ENCODE measurements at regions not wholly inside any gene's neighbourhood (a gene's known extent, or its start where the extent isn't known, plus 50 kb on each side); places are given as distances from the start of the nearest gene placed in this dataset.

DNA sequence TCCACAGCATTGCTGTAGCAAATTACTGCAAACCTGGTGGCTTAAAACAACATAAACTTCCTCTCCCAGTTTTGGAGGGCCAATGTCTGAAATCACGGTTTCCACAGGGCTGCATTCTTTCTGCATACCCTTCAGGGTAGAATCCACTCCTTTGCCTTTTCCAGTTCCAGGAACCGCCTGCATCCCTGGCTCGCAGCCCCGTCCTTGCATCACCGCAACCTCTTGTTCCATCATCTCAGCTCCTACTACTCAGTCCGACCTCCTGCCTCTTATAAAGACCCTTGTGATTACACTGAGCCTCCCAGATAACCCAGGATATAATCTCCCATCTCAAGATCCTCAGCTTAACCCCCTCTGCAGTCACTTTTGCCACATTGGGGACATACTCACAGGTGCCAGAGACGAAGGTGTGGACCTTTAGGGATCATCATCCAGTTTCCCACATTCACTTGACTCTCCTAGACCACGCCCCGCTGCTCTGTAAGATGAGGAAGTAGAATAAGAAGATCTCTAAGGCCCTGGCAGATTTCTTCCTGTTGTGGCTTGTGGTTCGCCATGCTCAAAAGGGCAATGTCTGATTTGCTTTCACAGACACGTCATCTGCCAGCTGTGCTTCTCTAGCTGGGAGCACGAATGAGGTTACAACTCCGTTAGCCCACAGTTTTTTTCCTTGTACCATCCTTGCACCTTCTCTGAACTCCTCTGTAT lies 103.6 kb upstream of the AGAP1 start:
- H3K4me1 Mint-ChIP-seq (ENCODE audit: low read depth, unreplicated experiment) = peaks cover 4% of the 10 kb centered on the region
- no peak for DNase-seq
- peaks cover 4% of the 10 kb centered on the region for H3K36me3 Mint-ChIP-seq (ENCODE audit: unreplicated experiment)
- H3K4me3 Mint-ChIP-seq (ENCODE audit: unreplicated experiment) = no peak overlapping the region
- TF ChIP-seq, protein P1, sequence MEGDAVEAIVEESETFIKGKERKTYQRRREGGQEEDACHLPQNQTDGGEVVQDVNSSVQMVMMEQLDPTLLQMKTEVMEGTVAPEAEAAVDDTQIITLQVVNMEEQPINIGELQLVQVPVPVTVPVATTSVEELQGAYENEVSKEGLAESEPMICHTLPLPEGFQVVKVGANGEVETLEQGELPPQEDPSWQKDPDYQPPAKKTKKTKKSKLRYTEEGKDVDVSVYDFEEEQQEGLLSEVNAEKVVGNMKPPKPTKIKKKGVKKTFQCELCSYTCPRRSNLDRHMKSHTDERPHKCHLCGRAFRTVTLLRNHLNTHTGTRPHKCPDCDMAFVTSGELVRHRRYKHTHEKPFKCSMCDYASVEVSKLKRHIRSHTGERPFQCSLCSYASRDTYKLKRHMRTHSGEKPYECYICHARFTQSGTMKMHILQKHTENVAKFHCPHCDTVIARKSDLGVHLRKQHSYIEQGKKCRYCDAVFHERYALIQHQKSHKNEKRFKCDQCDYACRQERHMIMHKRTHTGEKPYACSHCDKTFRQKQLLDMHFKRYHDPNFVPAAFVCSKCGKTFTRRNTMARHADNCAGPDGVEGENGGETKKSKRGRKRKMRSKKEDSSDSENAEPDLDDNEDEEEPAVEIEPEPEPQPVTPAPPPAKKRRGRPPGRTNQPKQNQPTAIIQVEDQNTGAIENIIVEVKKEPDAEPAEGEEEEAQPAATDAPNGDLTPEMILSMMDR (IDR thresholded peaks at IDR 0.05; ENCODE audit: partially characterized antibody, unreplicated experiment) = no peak
- peaks cover 3% of the 10 kb centered on the region for H3K9me3 Mint-ChIP-seq (ENCODE audit: unreplicated experiment)
- H3K27me3 Mint-ChIP-seq (ENCODE audit: unreplicated experiment) = peaks cover 2% of the 10 kb centered on the region
- H3K27ac Mint-ChIP-seq (ENCODE audit: unreplicated experiment) = no peak overlapping the region

DNA sequence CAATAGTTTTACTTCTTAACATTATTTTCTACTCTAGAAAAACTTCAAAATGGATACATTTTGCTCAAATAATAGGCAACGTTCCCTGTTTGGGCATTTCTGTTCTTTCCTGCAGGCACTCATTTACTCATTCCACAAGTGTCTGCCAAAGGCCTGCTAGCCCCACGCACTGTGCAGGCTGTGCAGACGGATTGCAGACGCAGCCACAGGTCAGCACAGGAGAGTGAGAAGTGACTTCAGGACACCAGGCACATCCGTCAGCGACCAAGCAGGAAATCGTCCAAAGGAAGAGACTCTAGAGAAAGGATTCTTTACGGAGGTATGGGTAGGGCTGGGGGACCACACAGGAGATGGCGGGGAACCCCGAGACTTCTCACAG lies 103.0 kb upstream of the AGAP1 start:
- Mint-ChIP-seq H3K36me3 (ENCODE audit: unreplicated experiment) (peaks cover 4% of the 10 kb centered on the region), H3K27me3 (ENCODE audit: unreplicated experiment) (peaks cover 2% of the 10 kb centered on the region), H3K4me3 (ENCODE audit: unreplicated experiment) (no peak overlapping the region), H3K9me3 (ENCODE audit: unreplicated experiment) (peaks cover 3% of the 10 kb centered on the region), H3K4me1 (ENCODE audit: low read depth, unreplicated experiment) (peaks cover 4% of the 10 kb centered on the region), H3K27ac (ENCODE audit: unreplicated experiment) (no peak overlapping the region)
- TF ChIP-seq, protein P1 (IDR thresholded peaks at IDR 0.05; ENCODE audit: partially characterized antibody, unreplicated experiment) = no peak
- DNase-seq = no peak

DNA sequence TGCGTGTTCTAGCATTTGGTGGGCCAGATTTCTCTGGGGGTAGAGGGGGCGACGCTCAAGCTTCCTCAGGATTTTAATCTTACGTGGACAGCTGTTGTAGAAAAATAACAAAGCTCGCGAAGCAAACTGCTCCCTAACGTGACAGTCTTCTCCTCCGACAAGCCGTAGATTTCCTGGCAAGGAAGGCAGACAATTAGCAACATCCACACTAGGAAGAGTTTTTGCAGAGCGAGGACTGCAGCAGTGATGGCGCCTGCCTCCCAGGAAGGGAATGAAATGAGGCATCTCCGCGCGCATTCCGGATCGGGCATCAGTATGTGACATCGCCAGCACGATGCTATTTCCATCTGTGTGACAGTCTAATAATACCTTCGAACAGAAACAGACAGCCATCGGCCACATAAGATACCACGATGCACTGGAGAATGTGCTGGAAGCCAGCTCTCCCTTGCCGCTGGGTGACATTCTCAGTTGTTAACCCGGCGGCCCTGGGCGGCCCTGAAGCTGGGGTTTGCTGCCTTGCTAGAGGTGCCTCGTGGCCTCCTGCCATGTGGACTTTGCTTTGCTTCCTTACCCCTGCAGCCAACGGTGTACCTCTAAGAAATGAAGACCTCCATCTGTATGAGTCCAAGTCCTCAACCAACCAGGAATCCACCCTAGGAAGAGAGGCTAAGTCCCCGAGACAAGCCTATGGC lies 101.8 kb upstream of the AGAP1 start:
- H3K4me1 Mint-ChIP-seq (ENCODE audit: low read depth, unreplicated experiment) = peaks cover 4% of the 10 kb centered on the region
- H3K27me3 Mint-ChIP-seq (ENCODE audit: unreplicated experiment) = peaks cover 2% of the 10 kb centered on the region
- no peak overlapping the region for H3K4me3 Mint-ChIP-seq (ENCODE audit: unreplicated experiment)
- DNase-seq = no peak
- peaks cover 5% of the 10 kb centered on the region for H3K9me3 Mint-ChIP-seq (ENCODE audit: unreplicated experiment)
- H3K27ac Mint-ChIP-seq (ENCODE audit: unreplicated experiment) = no peak overlapping the region
- H3K36me3 Mint-ChIP-seq (ENCODE audit: unreplicated experiment) = peaks cover 4% of the 10 kb centered on the region
- TF ChIP-seq, protein P1 (IDR thresholded peaks at IDR 0.05; ENCODE audit: partially characterized antibody, unreplicated experiment) = no peak

DNA sequence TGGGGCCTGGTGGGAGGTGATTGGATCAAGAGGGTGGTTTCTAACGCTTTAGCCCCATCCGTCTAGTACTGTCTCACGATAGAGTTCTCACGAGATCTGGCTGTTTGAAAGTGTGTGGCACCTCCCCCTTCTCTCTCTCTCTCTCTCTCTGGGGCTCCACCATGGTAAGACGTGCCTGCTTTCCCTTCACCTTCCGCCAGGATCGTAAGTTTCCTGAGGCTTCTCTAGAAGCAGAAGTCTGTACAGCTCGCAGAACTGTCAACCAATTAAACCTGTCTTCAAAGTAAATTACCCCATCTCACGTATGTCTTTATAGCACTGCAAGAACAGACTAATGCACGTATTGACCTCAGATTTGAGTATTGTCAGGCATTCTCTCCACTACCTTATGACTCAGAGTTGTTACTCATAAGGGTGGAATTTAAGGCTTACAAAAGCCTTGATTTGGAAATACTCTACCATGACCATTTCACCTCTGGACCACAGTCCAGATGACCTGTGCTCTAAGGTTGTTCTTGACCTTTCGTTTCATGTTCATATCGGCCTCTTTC lies 99.5 kb upstream of the AGAP1 start:
- Mint-ChIP-seq H3K4me1 (ENCODE audit: low read depth, unreplicated experiment) (peaks cover 4% of the 10 kb centered on the region), H3K27ac (ENCODE audit: unreplicated experiment) (no peak overlapping the region), H3K27me3 (ENCODE audit: unreplicated experiment) (peaks cover 2% of the 10 kb centered on the region), H3K4me3 (ENCODE audit: unreplicated experiment) (no peak overlapping the region), H3K9me3 (ENCODE audit: unreplicated experiment) (peaks cover 2% of the 10 kb centered on the region), H3K36me3 (ENCODE audit: unreplicated experiment) (peaks cover 9% of the 10 kb centered on the region)
- TF ChIP-seq, protein P1 (IDR thresholded peaks at IDR 0.05; ENCODE audit: partially characterized antibody, unreplicated experiment) = no peak
- DNase-seq = no peak
